ENCODE measurements at regions not wholly inside any gene's neighbourhood (a gene's known extent, or its start where the extent isn't known, plus 50 kb on each side); places are given as distances from the start of the nearest gene placed in this dataset.

DNA sequence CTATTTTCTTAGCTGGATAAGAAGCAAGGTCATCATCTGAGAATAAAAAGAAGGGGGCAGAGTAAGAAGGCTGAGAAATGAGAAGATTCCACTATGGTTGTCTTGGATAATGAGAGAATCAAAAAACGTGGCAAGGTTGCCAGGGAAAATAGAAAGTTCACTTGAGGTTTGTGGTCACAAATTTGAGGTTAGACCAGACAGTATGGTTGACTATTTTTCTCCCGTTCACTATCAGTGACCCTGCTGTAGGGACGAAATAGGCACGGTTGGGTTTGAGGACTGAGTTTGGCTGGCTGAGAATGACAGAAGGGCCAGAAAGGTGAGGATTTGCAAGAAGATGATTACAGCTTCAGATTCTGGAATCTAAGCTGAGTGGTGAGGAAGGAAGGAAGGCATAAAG lies 266.0 kb upstream of the ZNF462 start:
- DNase-seq (ENCODE audit: low read depth) = no peak
- TF ChIP-seq, protein P1, sequence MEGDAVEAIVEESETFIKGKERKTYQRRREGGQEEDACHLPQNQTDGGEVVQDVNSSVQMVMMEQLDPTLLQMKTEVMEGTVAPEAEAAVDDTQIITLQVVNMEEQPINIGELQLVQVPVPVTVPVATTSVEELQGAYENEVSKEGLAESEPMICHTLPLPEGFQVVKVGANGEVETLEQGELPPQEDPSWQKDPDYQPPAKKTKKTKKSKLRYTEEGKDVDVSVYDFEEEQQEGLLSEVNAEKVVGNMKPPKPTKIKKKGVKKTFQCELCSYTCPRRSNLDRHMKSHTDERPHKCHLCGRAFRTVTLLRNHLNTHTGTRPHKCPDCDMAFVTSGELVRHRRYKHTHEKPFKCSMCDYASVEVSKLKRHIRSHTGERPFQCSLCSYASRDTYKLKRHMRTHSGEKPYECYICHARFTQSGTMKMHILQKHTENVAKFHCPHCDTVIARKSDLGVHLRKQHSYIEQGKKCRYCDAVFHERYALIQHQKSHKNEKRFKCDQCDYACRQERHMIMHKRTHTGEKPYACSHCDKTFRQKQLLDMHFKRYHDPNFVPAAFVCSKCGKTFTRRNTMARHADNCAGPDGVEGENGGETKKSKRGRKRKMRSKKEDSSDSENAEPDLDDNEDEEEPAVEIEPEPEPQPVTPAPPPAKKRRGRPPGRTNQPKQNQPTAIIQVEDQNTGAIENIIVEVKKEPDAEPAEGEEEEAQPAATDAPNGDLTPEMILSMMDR (IDR thresholded peaks at IDR 0.05; ENCODE audit: low read length, missing control alignments) = no peak
- no peak overlapping the region for H3K4me3 ChIP-seq (replicated peaks; ENCODE audit: low read depth, low read length)

DNA sequence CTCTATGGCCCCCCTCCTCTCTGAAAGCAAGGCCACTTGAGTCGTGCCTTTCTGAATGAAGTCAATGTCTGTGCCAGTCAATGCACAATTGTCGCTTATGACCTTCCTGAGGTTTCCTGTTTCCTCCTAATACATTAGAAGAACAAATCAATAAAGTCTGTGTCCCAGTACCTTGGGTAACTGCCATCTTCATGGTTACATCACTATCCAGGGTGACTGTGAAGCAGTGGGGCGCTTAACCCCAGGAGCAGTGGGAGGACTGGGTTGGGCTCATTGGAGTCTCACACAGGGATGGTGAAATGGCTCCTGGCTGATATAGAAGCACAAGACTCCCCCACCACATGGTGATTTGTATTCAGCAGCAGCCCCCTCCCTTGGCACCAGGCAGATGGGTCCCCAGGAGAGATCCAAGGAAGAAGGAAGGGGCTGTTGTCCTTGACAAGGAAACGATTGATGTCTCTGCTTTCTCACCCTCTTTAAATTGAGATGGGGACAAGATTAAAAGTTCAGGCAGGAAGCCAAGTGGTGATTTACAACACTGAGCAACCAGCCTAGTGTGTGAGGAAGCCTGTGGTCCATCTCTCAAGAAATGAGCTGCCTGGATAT lies 261.9 kb upstream of the ZNF462 start:
- TF ChIP-seq, protein P1 (IDR thresholded peaks at IDR 0.05; ENCODE audit: low read length, missing control alignments) = no peak
- no peak for DNase-seq (ENCODE audit: low read depth)

DNA sequence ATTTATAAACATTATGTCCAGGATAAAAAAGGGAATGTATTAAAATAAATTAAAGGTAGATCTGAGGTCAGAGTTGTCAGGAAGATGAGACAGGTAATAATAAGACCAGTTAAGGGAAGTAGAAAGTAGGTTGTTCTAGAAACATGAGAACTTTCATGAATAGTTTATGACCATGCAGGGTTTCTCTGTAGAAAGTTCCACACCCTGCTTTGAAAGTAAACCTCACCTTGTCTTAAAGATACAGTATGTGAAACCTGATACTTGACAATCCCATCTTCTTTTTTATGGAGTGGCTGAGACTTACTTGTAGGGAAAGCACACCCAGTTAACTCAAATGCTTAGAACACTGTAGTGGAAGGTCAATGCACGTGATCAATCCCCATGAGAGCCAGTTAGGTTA lies 260.6 kb upstream of the ZNF462 start:
- TF ChIP-seq, protein P1 (IDR thresholded peaks at IDR 0.05; ENCODE audit: low read length, missing control alignments) = no peak
- no peak for DNase-seq (ENCODE audit: low read depth)
- H3K4me3 ChIP-seq (replicated peaks; ENCODE audit: low read depth, low read length) = no peak overlapping the region

More for the DNA sequence above, 261.9 kb upstream of the ZNF462 start:
- H3K4me3 ChIP-seq (replicated peaks; ENCODE audit: low read depth, low read length) = no peak overlapping the region

DNA sequence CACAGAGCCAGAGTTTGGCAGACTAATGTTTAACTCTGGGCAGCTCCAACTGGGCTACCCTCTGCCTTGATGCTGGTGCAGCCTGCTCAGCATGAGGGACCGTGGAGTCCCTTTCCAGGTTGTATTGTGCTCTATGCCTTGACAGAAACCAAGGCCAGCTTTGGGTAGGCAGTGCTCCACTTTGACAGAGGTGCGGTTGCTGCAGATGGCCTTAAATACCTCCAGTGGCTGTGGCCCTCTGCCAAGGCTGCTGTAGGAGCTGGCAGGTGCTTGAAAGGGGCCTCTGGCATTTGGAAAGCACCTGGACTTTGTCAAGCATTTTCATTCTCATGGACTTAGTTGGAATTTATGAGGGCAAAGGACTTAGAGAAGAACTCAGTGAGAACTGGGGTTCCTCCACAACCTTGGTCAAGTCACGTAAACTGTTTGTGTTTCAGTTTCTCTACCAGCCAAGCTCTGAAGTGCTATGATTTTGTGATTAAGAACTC lies 249.7 kb upstream of the ZNF462 start:
- no peak overlapping the region for H3K4me3 ChIP-seq (replicated peaks; ENCODE audit: low read depth, low read length)
- TF ChIP-seq, protein P1 (IDR thresholded peaks at IDR 0.05; ENCODE audit: low read length, missing control alignments) = no peak
- DNase-seq (ENCODE audit: low read depth) = no peak

DNA sequence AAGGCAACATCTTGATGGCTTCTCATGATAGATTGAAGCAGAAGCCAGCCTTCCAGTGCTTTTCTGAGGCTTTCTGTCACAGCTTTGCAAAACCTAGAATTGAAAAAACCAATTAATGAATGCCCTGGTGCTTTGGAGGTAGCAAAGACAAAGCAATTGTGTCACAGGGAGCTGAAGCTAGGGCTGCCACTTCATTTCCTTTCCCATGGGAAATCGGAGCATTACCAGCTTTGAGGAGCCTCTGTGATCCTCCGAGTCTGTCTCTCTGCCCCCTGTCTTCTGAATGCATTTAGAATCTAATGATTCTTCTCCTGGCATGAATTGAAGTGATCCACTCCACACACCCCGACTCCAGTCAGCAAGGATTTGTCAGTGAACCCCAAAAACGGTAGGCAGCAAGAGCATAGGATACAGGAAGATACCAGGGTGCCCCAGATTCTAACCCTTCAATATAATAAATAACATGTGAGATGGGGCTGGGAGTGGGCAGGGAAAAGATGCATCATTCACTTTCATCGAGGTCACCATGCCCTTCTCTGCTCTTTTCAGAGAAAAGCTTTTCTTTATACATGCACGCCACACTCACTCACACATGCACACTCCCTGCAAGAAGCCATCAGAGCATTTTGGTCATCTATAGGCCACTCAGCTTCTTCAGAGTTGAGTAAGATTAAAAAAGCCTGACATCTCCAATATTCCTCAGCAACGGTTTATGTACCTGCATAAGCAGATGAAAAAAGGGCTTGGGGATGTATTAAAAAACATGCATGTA lies 247.7 kb upstream of the ZNF462 start:
- TF ChIP-seq, protein P1 (IDR thresholded peaks at IDR 0.05; ENCODE audit: low read length, missing control alignments) = no peak
- H3K4me3 ChIP-seq (replicated peaks; ENCODE audit: low read depth, low read length) = no peak overlapping the region
- no peak for DNase-seq (ENCODE audit: low read depth)

DNA sequence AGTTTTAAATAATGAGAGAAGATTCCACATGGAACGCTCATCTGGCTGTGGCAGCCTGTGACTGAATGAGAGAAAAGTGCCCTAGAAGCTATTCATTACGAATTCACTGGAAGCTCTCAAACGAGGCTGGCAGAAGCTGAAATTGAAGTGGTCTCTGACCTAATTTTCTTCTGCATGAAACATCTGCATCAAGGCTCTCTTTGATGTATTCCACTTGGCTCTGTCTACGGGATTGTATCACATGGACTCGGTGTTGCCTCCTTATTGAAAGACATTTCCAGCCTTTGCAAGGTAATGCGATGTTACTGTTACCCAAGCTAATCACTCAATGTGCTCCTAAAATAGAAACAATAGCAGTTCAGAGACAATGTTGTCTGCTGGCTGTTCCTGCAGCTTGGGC lies 246.9 kb upstream of the ZNF462 start:
- no peak overlapping the region for H3K4me3 ChIP-seq (replicated peaks; ENCODE audit: low read depth, low read length)
- no peak for DNase-seq (ENCODE audit: low read depth)
- TF ChIP-seq, protein P1 (IDR thresholded peaks at IDR 0.05; ENCODE audit: low read length, missing control alignments) = no peak

Measured in fibroblast of pulmonary artery (primary cell).